Chondrocyte (in vitro differentiated cells): ENCODE measurements at regions not wholly inside any gene's neighbourhood (a gene's known extent, or its start where the extent isn't known, plus 50 kb on each side); places are given as distances from the start of the nearest gene placed in this dataset.
"Not testable (repeated sequence)": the region's sequence is repeated elsewhere in the genome, so short reads cannot be mapped to it uniquely, and the experiment has no call there.

Experiments
- DNase-seq: peaks from one replicate; pipeline ENCODE4 v3.0.0; 2021; ENCODE audit warnings: mixed read lengths, low spot score
- H3K27ac Mint-ChIP-seq: one replicate; pipeline ENCODE4 v1.8.0; 2021; ENCODE audit warnings: mild to moderate bottlenecking, moderate library complexity, mixed read lengths; ENCODE audit not compliant: unreplicated experiment
- H3K27me3 Mint-ChIP-seq: 2 replicates; pipeline ENCODE4 v1.8.0; 2021; ENCODE audit warnings: low read depth, mixed read lengths
- H3K36me3 Mint-ChIP-seq: 2 replicates; pipeline ENCODE4 v1.8.0; 2021; ENCODE audit warnings: low read depth, mixed read lengths
- H3K4me1 Mint-ChIP-seq: 2 replicates; pipeline ENCODE4 v1.8.0; 2021; ENCODE audit warnings: low read depth, mild to moderate bottlenecking, mixed read lengths
- H3K4me3 Mint-ChIP-seq: one replicate; pipeline ENCODE4 v1.8.0; 2021; ENCODE audit warnings: mild to moderate bottlenecking, moderate library complexity, mixed read lengths; ENCODE audit not compliant: unreplicated experiment
- H3K9me3 Mint-ChIP-seq: 2 replicates; pipeline ENCODE4 v1.8.0; 2021; ENCODE audit warnings: low read depth, mixed read lengths
- TF ChIP-seq, protein P1 (sequence below): fragments of 200-600 bp; sonication (generic); IDR thresholded peaks from 2 replicates; pipeline ENCODE4 v1.5.0; 2021; ENCODE audit warnings: antibody characterized with exemption, mild to moderate bottlenecking, moderate library complexity

DNA sequence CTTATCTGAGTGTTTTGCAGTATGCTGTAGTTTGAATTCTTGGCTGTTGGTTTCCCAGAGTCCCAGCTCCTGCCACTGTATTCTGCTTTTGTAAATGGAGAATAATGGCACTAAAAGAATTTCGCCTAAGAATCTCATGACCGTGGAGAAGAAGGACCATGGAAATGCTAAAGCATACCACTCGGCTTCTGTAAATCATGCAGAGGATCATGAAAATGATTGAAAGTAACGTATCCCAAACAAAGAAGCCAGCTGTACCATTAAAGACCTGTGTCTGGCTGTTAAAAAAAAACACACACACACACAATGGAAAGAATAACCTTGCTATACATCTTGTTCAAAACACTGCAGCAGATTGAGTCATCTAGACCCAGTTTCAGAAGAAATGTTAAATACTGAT lies 287.9 kb downstream of the ZNF326 start:
- no peak overlapping the region for H3K4me3 Mint-ChIP-seq
- no peaks in the 10 kb centered on the region for H3K36me3 Mint-ChIP-seq
- no peaks in the 10 kb centered on the region for H3K9me3 Mint-ChIP-seq
- TF ChIP-seq, protein P1, sequence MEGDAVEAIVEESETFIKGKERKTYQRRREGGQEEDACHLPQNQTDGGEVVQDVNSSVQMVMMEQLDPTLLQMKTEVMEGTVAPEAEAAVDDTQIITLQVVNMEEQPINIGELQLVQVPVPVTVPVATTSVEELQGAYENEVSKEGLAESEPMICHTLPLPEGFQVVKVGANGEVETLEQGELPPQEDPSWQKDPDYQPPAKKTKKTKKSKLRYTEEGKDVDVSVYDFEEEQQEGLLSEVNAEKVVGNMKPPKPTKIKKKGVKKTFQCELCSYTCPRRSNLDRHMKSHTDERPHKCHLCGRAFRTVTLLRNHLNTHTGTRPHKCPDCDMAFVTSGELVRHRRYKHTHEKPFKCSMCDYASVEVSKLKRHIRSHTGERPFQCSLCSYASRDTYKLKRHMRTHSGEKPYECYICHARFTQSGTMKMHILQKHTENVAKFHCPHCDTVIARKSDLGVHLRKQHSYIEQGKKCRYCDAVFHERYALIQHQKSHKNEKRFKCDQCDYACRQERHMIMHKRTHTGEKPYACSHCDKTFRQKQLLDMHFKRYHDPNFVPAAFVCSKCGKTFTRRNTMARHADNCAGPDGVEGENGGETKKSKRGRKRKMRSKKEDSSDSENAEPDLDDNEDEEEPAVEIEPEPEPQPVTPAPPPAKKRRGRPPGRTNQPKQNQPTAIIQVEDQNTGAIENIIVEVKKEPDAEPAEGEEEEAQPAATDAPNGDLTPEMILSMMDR = no peak
- no peaks in the 10 kb centered on the region for H3K4me1 Mint-ChIP-seq
- no peak for DNase-seq
- no peak overlapping the region for H3K27ac Mint-ChIP-seq
- H3K27me3 Mint-ChIP-seq = no peaks in the 10 kb centered on the region

DNA sequence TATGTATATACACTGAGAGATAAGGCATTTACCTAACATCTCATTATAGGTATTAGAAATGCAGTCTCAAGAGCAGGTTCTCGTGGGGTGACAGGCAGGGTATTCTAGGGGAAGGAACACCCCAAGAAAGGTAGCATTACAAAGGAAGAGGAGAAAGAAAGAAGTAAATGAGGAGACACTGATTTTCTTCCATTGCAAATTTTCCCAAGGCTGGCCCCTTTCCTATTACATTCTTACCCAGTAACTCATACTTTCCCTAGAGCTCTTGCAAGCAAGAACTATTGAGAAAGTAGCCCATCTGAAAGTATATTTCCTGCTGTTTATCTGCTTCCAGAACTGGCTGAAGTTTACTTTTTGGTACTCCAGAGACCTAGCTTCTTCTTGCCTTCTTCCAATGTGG lies 287.0 kb downstream of the ZNF326 start:
- not testable (repeated sequence) for H3K4me1 Mint-ChIP-seq, H3K36me3 Mint-ChIP-seq, H3K4me3 Mint-ChIP-seq, H3K27me3 Mint-ChIP-seq, H3K27ac Mint-ChIP-seq, H3K9me3 Mint-ChIP-seq, DNase-seq

DNA sequence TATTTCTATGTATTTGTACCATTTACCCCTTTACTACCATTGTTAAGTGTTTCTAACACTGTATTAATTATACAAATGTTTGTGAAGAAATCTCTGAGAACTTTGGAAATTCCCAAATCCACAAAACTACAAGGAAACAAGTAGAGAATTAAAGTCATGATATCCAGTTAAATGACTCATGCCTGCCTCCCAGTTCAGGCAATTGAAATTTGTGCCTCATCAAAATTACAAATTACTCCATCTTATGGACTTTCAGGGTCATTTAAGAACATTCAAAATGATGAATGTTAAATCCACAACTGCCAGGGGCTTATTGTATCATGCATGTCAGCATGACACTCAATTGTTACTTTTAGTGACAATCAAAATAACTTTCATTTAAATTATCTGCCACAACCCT lies 282.4 kb downstream of the ZNF326 start:
- TF ChIP-seq, protein P1 = no peak
- no peak for DNase-seq
- no peaks in the 10 kb centered on the region for H3K9me3 Mint-ChIP-seq
- no peaks in the 10 kb centered on the region for H3K27me3 Mint-ChIP-seq
- H3K4me3 Mint-ChIP-seq = no peak overlapping the region
- no peak overlapping the region for H3K27ac Mint-ChIP-seq
- no peaks in the 10 kb centered on the region for H3K36me3 Mint-ChIP-seq
- no peaks in the 10 kb centered on the region for H3K4me1 Mint-ChIP-seq

DNA sequence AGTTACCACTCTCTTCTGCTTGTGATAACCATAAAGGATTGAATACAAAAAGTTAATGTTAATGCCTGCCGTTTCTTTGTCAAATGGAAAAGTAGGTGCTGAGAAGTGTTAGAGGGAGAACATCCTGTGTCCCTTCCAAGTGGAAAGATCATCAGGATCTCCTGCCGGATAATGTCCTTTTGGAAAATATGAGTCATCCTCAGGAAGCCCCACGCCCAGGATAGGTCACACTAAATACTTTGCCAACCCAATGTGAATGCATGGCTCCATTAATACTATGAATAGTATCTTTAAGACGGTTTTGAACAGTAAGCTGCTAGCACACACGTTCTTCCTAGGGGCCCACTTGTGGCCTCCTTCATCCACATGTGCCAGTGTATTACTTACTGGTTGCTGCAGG lies 279.5 kb downstream of the ZNF326 start:
- Mint-ChIP-seq H3K27me3 (no peaks in the 10 kb centered on the region), H3K9me3 (no peaks in the 10 kb centered on the region)
- TF ChIP-seq, protein P1 = no peak

DNA sequence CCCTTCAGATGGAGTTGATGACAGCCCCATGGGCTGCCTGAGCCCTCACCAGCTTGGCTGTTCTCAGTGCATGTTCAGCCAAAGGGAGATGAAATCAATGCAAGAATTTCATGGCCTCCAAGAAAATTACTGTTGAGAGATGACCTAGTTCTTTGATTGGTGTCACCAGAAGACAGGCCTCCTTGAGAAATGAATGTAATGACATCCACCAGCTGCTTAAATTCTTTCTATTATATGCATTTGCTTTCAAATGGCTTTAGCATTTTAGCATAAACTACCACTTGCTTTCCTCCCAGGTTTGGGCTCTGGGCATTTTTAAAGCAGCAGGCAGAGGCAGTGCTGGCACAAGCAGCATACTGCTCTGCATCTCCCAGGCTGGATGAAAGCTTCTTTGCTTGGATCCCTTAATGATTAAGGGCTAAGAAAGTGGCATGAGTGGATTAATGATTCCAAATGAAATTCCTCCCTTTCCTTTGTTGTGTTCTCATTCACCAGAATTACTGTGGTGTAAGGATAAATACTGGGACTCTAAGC lies 278.4 kb downstream of the ZNF326 start:
- Mint-ChIP-seq H3K4me1 (no peaks in the 10 kb centered on the region), H3K4me3 (no peak overlapping the region), H3K27me3 (no peaks in the 10 kb centered on the region), H3K36me3 (no peaks in the 10 kb centered on the region), H3K9me3 (no peaks in the 10 kb centered on the region), H3K27ac (no peak overlapping the region)
- DNase-seq = no peak
- TF ChIP-seq, protein P1 = no peak

More for the DNA sequence above, 279.5 kb downstream of the ZNF326 start:
- no peak for DNase-seq
- no peak overlapping the region for H3K4me3 Mint-ChIP-seq
- H3K36me3 Mint-ChIP-seq = no peaks in the 10 kb centered on the region
- H3K27ac Mint-ChIP-seq = no peak overlapping the region
- no peaks in the 10 kb centered on the region for H3K4me1 Mint-ChIP-seq

DNA sequence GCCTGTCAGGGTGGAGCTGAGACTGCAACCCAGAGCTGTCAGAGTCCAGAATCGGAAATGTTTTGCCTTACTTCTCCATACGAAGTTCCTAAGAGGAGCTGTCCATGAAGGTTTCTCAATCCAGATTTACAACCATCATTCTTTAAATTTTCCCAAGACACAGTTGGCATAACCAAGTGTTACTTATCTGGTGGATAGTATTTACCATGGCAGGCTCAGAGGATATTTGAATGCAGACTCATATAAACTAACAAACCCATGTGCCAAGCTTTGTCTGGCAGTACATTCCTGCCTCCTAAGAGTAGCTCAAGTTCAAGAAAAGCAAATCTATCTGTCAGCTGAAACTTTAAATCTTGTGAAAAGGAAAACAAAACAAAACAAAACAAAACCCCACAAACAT lies 267.9 kb downstream of the ZNF326 start:
- H3K4me3 Mint-ChIP-seq = no peak overlapping the region
- no peak for DNase-seq
- H3K36me3 Mint-ChIP-seq = no peaks in the 10 kb centered on the region

More for the DNA sequence above, 267.9 kb downstream of the ZNF326 start:
- TF ChIP-seq, protein P1 = no peak
- no peak overlapping the region for H3K27ac Mint-ChIP-seq
- H3K4me1 Mint-ChIP-seq = no peaks in the 10 kb centered on the region
- no peaks in the 10 kb centered on the region for H3K27me3 Mint-ChIP-seq
- H3K9me3 Mint-ChIP-seq = peaks cover 5% of the 10 kb centered on the region
